GM12878 (cell line): ENCODE measurements at regions not wholly inside any gene's neighbourhood (a gene's known extent, or its start where the extent isn't known, plus 50 kb on each side); places are given as distances from the start of the nearest gene placed in this dataset.
A peak's percentile ranks its signal among the peaks of the same experiment; 100 is the strongest.

Experiments
- ATAC-seq: fragments of 200-7000 bp; cut with Tn5 transposase; 3 replicates; pipeline ENCODE4 v1.9.1; 2020; ENCODE audit warnings: mild to moderate bottlenecking, moderate library complexity
- BruUV-seq: library from RNA; stranded (reverse); fragments of 400-500 nt; replicated peaks from 2 replicates; lab custom pipeline; 2021; lab: Mats Ljungman, UMichigan
- CTCF ChIA-PET: fragments of 300-600 bp; sonication (Branson Sonifier 250); formaldehyde crosslinking; extraction: SDS; loops from one replicate; lab custom pipeline; 2021; ENCODE audit warnings: inconsistent platforms; lab: Yijun Ruan, JAX
- POLR2A ChIA-PET: fragments of 350-600 bp; formaldehyde crosslinking; extraction: SDS; loops from one replicate; lab custom pipeline; 2021; ENCODE audit warnings: inconsistent platforms; lab: Charles Lee
- RAD21 ChIA-PET: fragments of 300-600 bp; sonication (Branson Sonifier 250); formaldehyde crosslinking; loops from one replicate; lab custom pipeline; 2023; ENCODE audit warnings: antibody characterized with exemption; ENCODE audit not compliant: unreplicated experiment; lab: Charles Lee
- SMC1A ChIA-PET: fragments of 300-600 bp; sonication (Branson Sonifier 250); formaldehyde crosslinking; loops from one replicate; lab custom pipeline; 2023; ENCODE audit not compliant: unreplicated experiment, uncharacterized antibody; lab: Charles Lee
- DNase-seq: peaks from one replicate; pipeline ENCODE4 v3.0.0-alpha.2; 2011; ENCODE audit warnings: low read depth, low spot score
- FAIRE-seq: peaks from 3 replicates; lab custom pipeline; 2011; peaks lifted over from hg19 to GRCh38; lab: Jason Lieb, UNC
- H2AFZ ChIP-seq: 2 replicates; pipeline ENCODE4 v1.6.0; 2011; ENCODE audit warnings: low read depth, low read length, control low read depth; ENCODE audit not compliant: control insufficient read depth
- H3K27ac ChIP-seq: 2 replicates; pipeline ENCODE4 v1.5.1; 2011; ENCODE audit warnings: control low read depth; ENCODE audit not compliant: control insufficient read depth, insufficient read depth
- H3K27me3 ChIP-seq, 2 experiments: replicated peaks in 1 of 2; 2 replicates each; pipeline versions ENCODE4 v1.6.0 to v1.6.1; 2011; ENCODE audit warnings: low read length in 1 of 2; ENCODE audit not compliant: control insufficient read depth in 2 of 2, insufficient read depth in 2 of 2
- H3K36me3 ChIP-seq, 2 experiments: 2 replicates each; pipeline ENCODE4 v1.5.1; 2011; ENCODE audit warnings: low read length in 1 of 2; ENCODE audit not compliant: control insufficient read depth in 2 of 2, insufficient read depth in 2 of 2
- H3K4me1 ChIP-seq: 2 replicates; pipeline ENCODE4 v1.6.1; 2011; ENCODE audit warnings: mild to moderate bottlenecking, low read length, moderate library complexity, mixed read lengths; ENCODE audit not compliant: control insufficient read depth, insufficient read depth
- H3K4me2 ChIP-seq: 2 replicates; pipeline ENCODE4 v1.6.0; 2011; ENCODE audit warnings: control low read depth; ENCODE audit not compliant: control insufficient read depth, insufficient read depth
- H3K4me3 ChIP-seq: fragments of 200-600 bp; sonication (generic); 2 replicates; pipeline ENCODE4 v1.5.1; 2016
- H3K79me2 ChIP-seq: 2 replicates; pipeline ENCODE4 v1.6.0; 2011; ENCODE audit warnings: low read length; ENCODE audit not compliant: control insufficient read depth, insufficient read depth
- H3K9ac ChIP-seq: 2 replicates; pipeline ENCODE4 v1.8.0; 2011; ENCODE audit warnings: low read length, control low read depth, mixed read lengths; ENCODE audit not compliant: control insufficient read depth, insufficient read depth
- H3K9me3 ChIP-seq: replicated peaks from 3 replicates; pipeline ENCODE4 v1.5.1; 2011; ENCODE audit warnings: mild to moderate bottlenecking, low read length; ENCODE audit not compliant: control insufficient read depth, insufficient read depth
- H4K20me1 ChIP-seq: 2 replicates; pipeline ENCODE4 v1.6.0; 2011; ENCODE audit not compliant: control insufficient read depth, insufficient read depth
- BMI1 ChIP-seq: fragments of 450-650 bp; IDR thresholded peaks from 2 replicates; pipeline ENCODE4 v1.6.1; 2016; ENCODE audit warnings: mild to moderate bottlenecking, moderate library complexity, borderline replicate concordance
- CREB1 ChIP-seq: IDR thresholded peaks from 2 replicates; pipeline ENCODE4 v1.6.1; 2012; ENCODE audit warnings: low read depth, mild to moderate bottlenecking, inconsistent platforms
- ELK1 ChIP-seq: IDR thresholded peaks from 2 replicates; pipeline ENCODE4 v1.6.1; 2012; ENCODE audit warnings: low read depth, low read length, improper control_type of control experiment
- FOS ChIP-seq: IDR thresholded peaks from 3 replicates; pipeline ENCODE4 v1.6.1; 2011; ENCODE audit warnings: borderline replicate concordance; ENCODE audit not compliant: insufficient read length; ENCODE audit errors: extremely low read depth
- MAX ChIP-seq: IDR thresholded peaks from 2 replicates; pipeline ENCODE4 v1.6.1; 2012; ENCODE audit warnings: low read depth, low read length, improper control_type of control experiment
- MTA2 ChIP-seq: fragments of 450-650 bp; IDR thresholded peaks from 2 replicates; pipeline ENCODE4 v1.6.1; 2016; ENCODE audit warnings: low read depth, mild to moderate bottlenecking, moderate library complexity
- NFXL1 ChIP-seq: fragments of 450-650 bp; IDR thresholded peaks from 2 replicates; pipeline ENCODE4 v1.6.1; 2017; ENCODE audit warnings: antibody characterized with exemption, mild to moderate bottlenecking, borderline replicate concordance
- NKRF ChIP-seq: fragments of 450-650 bp; conservative IDR thresholded peaks from 2 replicates; pipeline ENCODE4 v1.6.1; 2017; ENCODE audit warnings: mild to moderate bottlenecking, moderate library complexity
- PAX8 ChIP-seq: fragments of 450-650 bp; IDR thresholded peaks from 2 replicates; pipeline ENCODE4 v1.6.1; 2017; ENCODE audit warnings: mild to moderate bottlenecking, moderate library complexity
- RAD51 ChIP-seq: fragments of 450-650 bp; IDR thresholded peaks from 2 replicates; pipeline ENCODE4 v1.6.1; 2016; ENCODE audit warnings: moderate library complexity, mild to moderate bottlenecking, inconsistent platforms
- SIN3A ChIP-seq: IDR thresholded peaks from 2 replicates; pipeline ENCODE4 v1.6.1; 2012; ENCODE audit warnings: low read depth, low read length, improper control_type of control experiment
- WRNIP1 ChIP-seq: IDR thresholded peaks from 2 replicates; pipeline ENCODE4 v1.6.1; 2011; ENCODE audit warnings: low read depth, low read length, improper control_type of control experiment, borderline replicate concordance
- ZNF24 ChIP-seq: fragments of 450-650 bp; IDR thresholded peaks from 2 replicates; pipeline ENCODE4 v1.6.1; 2017; ENCODE audit warnings: antibody characterized with exemption, mild to moderate bottlenecking
- WGBS: methylation state at CpG from one replicate; pipeline ENCODE4 v1.1.6; 2016; ENCODE audit warnings: low lambda C conversion rate; ENCODE audit not compliant: insufficient replicate concordance, insufficient coverage; ENCODE audit errors: missing lambda C conversion rate; 5-methylcytosine and 5-hydroxymethylcytosine counted together
- in situ Hi-C: fragments of 300-500 bp; cut with MboI; formaldehyde crosslinking; loops from 9 replicates; pipeline ENCODE4 v1.14.3; 2018; ENCODE audit warnings: mixed read lengths
- intact Hi-C: fragments of 100-400 bp; cut with micrococcal nuclease; formaldehyde crosslinking; loops from one replicate; pipeline ENCODE4 v1.14.2; 2022; ENCODE audit not compliant: unreplicated experiment
- TF ChIP-seq, protein P1 (sequence below): IDR thresholded peaks from 2 replicates; pipeline ENCODE4 v1.6.1; 2011; ENCODE audit warnings: mild to moderate bottlenecking, low read depth, low read length, moderate library complexity; ENCODE audit not compliant: insufficient replicate concordance
- TF ChIP-seq, protein P2 (sequence below): fragments of 450-650 bp; IDR thresholded peaks from 2 replicates; pipeline ENCODE4 v1.6.1; 2016; ENCODE audit warnings: mild to moderate bottlenecking

DNA sequence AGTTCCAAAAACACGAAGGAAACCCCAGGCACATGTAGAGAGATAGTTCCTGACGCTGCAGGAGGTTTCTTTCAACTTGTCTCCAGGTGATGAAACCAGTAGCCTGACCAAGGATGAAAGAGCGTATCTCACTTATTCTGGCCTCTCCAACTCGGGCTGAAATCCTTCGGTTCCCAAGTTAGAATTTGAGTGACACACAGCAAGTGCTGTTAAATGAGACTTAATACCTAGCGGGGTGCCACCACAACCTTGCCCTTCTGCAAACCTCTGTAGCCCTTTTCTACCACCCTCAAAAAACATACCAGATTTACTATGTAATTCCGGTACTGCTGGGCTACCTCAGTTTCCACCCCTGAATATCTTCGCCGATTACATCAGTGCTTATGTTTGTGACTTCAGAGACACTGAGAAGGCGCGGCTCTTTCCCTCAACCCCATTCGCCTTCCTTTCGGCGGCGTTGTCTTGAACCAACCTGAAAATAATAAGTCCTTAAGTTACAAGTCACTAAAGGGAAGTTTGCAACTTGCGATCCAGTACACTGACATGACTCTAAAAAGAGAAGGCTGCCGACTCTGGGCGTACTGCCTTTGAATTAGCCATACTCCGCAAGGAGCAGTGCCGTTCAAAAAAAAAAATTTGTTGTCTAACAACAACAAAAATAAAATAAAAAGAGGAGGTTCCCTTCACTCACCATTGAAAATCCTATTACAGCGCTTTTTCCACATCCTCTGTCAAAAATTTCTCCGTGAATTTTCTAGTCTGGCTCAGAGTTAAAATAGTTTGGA, 194.9 kb upstream of the ZNF184 start:
- H3K79me2 ChIP-seq: no peaks in the 10 kb centered on the region
- in situ Hi-C loops: no loop called here
- DNase-seq (no peak), ATAC-seq (peak; percentile 6; the same call in 2 of the 3 replicates), FAIRE-seq (no peak)
- no peaks in the 10 kb centered on the region for H3K27me3 ChIP-seq
- WGBS: 3% methylated on average over 22 of the region's 22 CpGs
- H3K9me3 ChIP-seq: no peaks in the 10 kb centered on the region; the same call in 2 of the 3 replicates
- RAD21 ChIA-PET: interaction anchor here (1.5 to 1.6 kb wide), 2 partner anchors 84 to 86 kb away, joined by 4 read pairs; no protein-coding TSS in a partner anchor
- H2AFZ ChIP-seq: peak overlapping the region; percentile 64
- intact Hi-C loops: no loop called here
- CTCF ChIA-PET: interaction anchor here (1.3 kb wide), 1 partner anchor 130 kb away, joined by 3 read pairs; no protein-coding TSS in a partner anchor
- H3K9ac ChIP-seq: peak overlapping the region; percentile 33
- BruUV-seq: no TSS peak
- no peaks in the 10 kb centered on the region for H3K36me3 ChIP-seq
- SMC1A ChIA-PET: interaction anchor here (1.1 to 2.8 kb wide), 3 partner anchors 7 to 126 kb away, joined by 3 to 12 read pairs (median 5); no protein-coding TSS in a partner anchor
- TF ChIP-seq NKRF (no peak; the same call in 1 of the 2 replicates), ZNF24 (no peak), RAD51 (0 out of 2 replicates have a peak, but pooled peaks have one; percentile 20), SIN3A (no peak), BMI1 (0 out of 2 replicates have a peak, but pooled peaks have one; percentile 4), MTA2 (no peak), WRNIP1 (no peak), NFXL1 (no peak), ELK1 (no peak), CREB1 (0 out of 2 replicates have a peak, but pooled peaks have one; percentile 7), PAX8 (no peak), FOS (no peak), MAX (no peak)
- TF ChIP-seq, protein P1, sequence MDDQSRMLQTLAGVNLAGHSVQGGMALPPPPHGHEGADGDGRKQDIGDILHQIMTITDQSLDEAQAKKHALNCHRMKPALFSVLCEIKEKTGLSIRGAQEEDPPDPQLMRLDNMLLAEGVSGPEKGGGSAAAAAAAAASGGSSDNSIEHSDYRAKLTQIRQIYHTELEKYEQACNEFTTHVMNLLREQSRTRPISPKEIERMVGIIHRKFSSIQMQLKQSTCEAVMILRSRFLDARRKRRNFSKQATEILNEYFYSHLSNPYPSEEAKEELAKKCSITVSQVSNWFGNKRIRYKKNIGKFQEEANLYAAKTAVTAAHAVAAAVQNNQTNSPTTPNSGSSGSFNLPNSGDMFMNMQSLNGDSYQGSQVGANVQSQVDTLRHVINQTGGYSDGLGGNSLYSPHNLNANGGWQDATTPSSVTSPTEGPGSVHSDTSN: peak; percentile 26
- TF ChIP-seq, protein P2, sequence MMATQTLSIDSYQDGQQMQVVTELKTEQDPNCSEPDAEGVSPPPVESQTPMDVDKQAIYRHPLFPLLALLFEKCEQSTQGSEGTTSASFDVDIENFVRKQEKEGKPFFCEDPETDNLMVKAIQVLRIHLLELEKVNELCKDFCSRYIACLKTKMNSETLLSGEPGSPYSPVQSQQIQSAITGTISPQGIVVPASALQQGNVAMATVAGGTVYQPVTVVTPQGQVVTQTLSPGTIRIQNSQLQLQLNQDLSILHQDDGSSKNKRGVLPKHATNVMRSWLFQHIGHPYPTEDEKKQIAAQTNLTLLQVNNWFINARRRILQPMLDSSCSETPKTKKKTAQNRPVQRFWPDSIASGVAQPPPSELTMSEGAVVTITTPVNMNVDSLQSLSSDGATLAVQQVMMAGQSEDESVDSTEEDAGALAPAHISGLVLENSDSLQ: peak; percentile 60; the same call in 1 of the 2 replicates
- H3K4me3 ChIP-seq: peak overlapping the region; percentile 67
- peaks cover 11% of the 10 kb centered on the region for H3K4me1 ChIP-seq
- no peak overlapping the region for H3K27ac ChIP-seq
- POLR2A ChIA-PET: interaction anchor here (1.8 kb wide), 1 partner anchor 85 kb away, joined by 3 read pairs; no protein-coding TSS in a partner anchor
- no peaks in the 10 kb centered on the region for H4K20me1 ChIP-seq
- H3K4me2 ChIP-seq: peak overlapping the region; percentile 88
